RWPE1 (cell line): ENCODE measurements at regions not wholly inside any gene's neighbourhood (a gene's known extent, or its start where the extent isn't known, plus 50 kb on each side); places are given as distances from the start of the nearest gene placed in this dataset.

Source experiments
- CTCF ChIA-PET: fragments of 350-600 bp; sonication (Branson Sonifier 250); formaldehyde crosslinking; extraction: SDS; loops from one replicate; lab custom pipeline; 2021; lab: Yijun Ruan, JAX
- POLR2A ChIA-PET: fragments of 400-600 bp; formaldehyde crosslinking; extraction: SDS; loops from one replicate; lab custom pipeline; 2020; ENCODE audit warnings: antibody characterized with exemption; ENCODE audit not compliant: low non-redundant PET; lab: Yijun Ruan, JAX
- DNase-seq: peaks from one replicate; pipeline ENCODE4 v3.0.0; 2012; ENCODE audit warnings: low spot score
- H3K27ac ChIP-seq: fragments of 450-650 bp; 2 replicates; pipeline ENCODE4 v1.5.1; 2017
- TF ChIP-seq, protein P1 (sequence below): fragments of 450-650 bp; conservative IDR thresholded peaks from 2 replicates; pipeline ENCODE4 v1.5.1; 2017; ENCODE audit warnings: low read depth, mild to moderate bottlenecking

DNA sequence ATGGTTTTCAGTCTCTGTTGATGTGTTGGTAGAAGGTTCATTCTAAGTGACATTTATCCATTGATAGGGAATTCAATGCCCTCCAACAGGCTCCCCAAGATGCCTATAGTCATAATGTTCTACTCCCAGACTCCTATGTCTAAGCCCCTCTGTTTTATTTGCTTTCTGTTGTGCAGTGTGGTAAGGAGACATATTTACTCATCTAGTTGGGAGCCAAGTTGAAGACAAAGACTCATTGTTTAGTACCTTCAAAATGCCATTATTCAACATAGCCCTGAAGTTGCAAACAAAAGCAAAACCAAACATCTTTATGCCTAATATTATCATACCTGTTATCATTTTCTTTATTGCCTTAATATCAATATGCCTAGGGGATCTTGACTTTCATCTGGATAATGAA is 302.1 kb downstream of the RMST start:
- TF ChIP-seq, protein P1, sequence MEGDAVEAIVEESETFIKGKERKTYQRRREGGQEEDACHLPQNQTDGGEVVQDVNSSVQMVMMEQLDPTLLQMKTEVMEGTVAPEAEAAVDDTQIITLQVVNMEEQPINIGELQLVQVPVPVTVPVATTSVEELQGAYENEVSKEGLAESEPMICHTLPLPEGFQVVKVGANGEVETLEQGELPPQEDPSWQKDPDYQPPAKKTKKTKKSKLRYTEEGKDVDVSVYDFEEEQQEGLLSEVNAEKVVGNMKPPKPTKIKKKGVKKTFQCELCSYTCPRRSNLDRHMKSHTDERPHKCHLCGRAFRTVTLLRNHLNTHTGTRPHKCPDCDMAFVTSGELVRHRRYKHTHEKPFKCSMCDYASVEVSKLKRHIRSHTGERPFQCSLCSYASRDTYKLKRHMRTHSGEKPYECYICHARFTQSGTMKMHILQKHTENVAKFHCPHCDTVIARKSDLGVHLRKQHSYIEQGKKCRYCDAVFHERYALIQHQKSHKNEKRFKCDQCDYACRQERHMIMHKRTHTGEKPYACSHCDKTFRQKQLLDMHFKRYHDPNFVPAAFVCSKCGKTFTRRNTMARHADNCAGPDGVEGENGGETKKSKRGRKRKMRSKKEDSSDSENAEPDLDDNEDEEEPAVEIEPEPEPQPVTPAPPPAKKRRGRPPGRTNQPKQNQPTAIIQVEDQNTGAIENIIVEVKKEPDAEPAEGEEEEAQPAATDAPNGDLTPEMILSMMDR: no peak
- ChIA-PET CTCF (no interaction called here), POLR2A (no interaction called here)
- no peak overlapping the region for H3K27ac ChIP-seq
- DNase-seq: no peak

DNA sequence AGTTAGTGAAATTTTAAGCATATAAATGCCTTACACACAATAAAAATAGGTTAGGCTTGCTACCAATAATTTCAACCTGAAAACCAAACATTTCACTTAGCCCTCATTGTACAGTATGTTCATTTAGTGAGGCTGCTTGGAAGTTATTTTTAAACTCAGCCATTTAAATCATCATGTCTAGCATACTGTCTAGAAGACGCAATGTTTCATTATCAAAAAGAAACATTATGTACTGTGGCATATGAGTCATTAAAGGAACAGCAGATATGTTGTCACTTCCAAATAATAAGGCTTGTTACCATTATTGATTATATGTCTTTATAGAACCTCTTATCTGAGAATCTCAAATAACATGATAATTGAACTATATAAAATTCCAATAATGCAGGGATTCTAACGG is 304.7 kb downstream of the RMST start:
- POLR2A ChIA-PET: no interaction called here
- CTCF ChIA-PET: no interaction called here

DNA sequence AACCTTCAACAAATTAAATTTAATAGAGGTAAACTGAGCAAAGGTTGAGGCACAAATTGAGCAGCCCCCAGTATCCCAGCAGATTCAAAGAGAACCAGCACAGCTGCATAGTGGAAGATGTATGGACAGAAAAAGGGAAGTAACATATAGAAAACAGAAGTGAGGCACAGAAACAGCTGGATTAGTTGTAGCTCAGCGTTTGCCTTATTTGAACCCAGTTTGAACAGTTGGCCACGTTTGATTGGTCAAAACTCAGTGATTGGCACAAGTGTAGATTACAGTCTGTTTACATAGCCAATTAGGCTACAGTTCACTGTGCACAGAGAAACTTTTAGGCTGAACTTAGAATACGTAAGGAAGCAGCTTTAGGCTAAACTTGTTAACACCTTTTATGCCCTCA is 315.5 kb downstream of the RMST start:
- POLR2A ChIA-PET: no interaction called here
- H3K27ac ChIP-seq: no peak overlapping the region
- TF ChIP-seq, protein P1: no peak
- no peak for DNase-seq
- CTCF ChIA-PET: interaction anchor here (0.7 kb wide), 1 partner anchor 94 kb away, joined by 3 read pairs; no protein-coding TSS in a partner anchor

More for the DNA sequence above, 304.7 kb downstream of the RMST start:
- TF ChIP-seq, protein P1: no peak
- H3K27ac ChIP-seq: no peak overlapping the region
- DNase-seq: no peak

DNA sequence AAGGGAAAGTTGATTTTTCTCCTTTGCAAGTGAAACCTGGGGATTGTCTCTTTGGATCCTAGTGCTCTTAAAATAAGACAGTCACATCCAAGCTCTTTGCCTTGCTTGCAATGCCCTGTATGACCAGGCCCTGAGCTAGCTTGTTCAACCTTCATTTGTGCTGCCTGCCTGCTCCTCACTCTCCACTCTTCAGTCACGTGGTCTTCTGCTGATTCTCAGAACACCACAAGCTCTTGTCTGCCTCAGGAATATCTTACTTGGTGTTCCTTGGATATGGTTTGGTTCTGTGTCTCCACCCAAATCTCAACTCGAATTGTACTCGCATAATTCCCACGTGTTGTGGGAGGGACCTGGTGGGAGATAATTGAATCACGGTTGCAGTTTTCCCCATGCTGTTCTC is 318.7 kb downstream of the RMST start:
- POLR2A ChIA-PET: no interaction called here
- TF ChIP-seq, protein P1: no peak
- no peak overlapping the region for H3K27ac ChIP-seq
- DNase-seq: no peak
- CTCF ChIA-PET: no interaction called here

DNA sequence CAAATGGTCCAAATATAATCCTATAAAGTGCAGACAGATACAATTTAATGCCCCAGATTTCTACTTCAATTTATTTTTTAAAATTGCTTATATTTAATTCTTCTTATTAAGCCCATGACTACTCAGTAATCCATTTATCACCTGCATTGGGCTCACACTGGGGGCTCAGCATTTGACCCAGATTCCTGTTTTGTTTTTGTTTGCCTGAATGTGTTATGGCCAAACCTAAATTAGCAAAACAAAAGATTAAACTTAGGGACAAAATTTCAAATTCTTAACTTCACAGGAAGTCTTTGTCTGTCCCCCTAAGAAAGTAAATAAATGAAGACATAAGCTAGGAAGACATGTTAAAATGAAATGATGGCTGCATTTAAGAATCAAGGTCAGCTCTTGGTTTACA is 322.3 kb downstream of the RMST start:
- ChIA-PET POLR2A (no interaction called here), CTCF (no interaction called here)
- TF ChIP-seq, protein P1: no peak
- no peak overlapping the region for H3K27ac ChIP-seq
- DNase-seq: no peak

DNA sequence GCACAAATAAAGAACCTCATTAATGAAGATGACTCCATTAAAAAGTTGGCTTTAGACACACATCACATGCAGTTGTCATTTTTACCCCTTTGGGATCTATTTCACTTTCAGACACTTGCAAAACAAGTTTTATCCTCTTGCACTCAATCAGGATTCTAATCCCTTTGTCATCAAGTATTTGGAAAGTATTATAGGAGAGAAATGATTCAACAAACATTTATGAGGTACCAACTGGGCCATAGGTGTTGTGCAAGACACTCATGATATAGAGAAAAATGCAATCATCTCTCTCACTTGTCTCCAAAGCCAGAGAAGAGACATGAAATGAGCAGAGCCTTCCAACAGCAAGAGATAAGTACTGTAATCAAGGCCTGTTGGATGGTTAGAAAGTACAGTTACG is 327.7 kb downstream of the RMST start:
- no peak for DNase-seq
- POLR2A ChIA-PET: no interaction called here

More for the DNA sequence above, 327.7 kb downstream of the RMST start:
- TF ChIP-seq, protein P1: no peak
- CTCF ChIA-PET: no interaction called here
- H3K27ac ChIP-seq: no peak overlapping the region
